ENCODE measurements at regions not wholly inside any gene's neighbourhood (a gene's known extent, or its start where the extent isn't known, plus 50 kb on each side); places are given as distances from the start of the nearest gene placed in this dataset.

DNA sequence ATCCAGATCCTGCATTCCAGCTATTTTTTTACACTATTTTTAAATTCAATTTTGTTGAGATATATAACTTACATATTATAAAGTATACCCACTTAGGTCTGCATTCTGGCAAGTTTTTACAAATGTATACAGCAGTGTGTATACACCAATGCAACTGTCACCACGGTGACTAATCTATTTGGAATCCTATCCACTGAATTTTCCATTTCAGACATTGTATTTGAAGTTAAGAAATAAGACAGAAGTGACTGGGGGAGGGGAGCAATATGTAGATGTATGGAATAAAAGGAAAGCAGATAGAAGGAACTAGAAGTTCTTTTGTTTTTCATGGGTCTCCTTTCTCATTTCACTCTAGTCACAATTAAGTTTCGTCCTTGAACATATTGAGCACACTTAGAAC is 431.5 kb upstream of the CHRM3 start:
- TF ChIP-seq POLR2A (IDR thresholded peaks at IDR 0.05; ENCODE audit: low read depth, low read length) (no peak), JUN (IDR thresholded peaks at IDR 0.05; ENCODE audit: borderline replicate concordance, insufficient read depth, insufficient read length, low read depth) (no peak), GATA2 (IDR thresholded peaks at IDR 0.05; ENCODE audit: insufficient read depth, insufficient read length, low read depth, low read length) (no peak), POLR2AphosphoS5 (IDR thresholded peaks at IDR 0.05; ENCODE audit: insufficient read depth, low read depth, low read length) (no peak), FOS (IDR thresholded peaks at IDR 0.05; ENCODE audit: borderline replicate concordance, insufficient read depth, low read length) (no peak), MYC (IDR thresholded peaks at IDR 0.05; ENCODE audit: low read depth, low read length) (no peak), EZH2 (IDR thresholded peaks at IDR 0.05; ENCODE audit: borderline replicate concordance, low read depth, low read length, severe bottlenecking) (no peak)
- TF ChIP-seq, protein P1, sequence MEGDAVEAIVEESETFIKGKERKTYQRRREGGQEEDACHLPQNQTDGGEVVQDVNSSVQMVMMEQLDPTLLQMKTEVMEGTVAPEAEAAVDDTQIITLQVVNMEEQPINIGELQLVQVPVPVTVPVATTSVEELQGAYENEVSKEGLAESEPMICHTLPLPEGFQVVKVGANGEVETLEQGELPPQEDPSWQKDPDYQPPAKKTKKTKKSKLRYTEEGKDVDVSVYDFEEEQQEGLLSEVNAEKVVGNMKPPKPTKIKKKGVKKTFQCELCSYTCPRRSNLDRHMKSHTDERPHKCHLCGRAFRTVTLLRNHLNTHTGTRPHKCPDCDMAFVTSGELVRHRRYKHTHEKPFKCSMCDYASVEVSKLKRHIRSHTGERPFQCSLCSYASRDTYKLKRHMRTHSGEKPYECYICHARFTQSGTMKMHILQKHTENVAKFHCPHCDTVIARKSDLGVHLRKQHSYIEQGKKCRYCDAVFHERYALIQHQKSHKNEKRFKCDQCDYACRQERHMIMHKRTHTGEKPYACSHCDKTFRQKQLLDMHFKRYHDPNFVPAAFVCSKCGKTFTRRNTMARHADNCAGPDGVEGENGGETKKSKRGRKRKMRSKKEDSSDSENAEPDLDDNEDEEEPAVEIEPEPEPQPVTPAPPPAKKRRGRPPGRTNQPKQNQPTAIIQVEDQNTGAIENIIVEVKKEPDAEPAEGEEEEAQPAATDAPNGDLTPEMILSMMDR (IDR thresholded peaks at IDR 0.05; ENCODE audit: extremely low read depth in 1 of 2, insufficient read depth in 1 of 2, low read depth in 1 of 2, low read length in 2 of 2), result no peak
- TF ChIP-seq, protein P2, sequence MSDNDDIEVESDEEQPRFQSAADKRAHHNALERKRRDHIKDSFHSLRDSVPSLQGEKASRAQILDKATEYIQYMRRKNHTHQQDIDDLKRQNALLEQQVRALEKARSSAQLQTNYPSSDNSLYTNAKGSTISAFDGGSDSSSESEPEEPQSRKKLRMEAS (IDR thresholded peaks at IDR 0.05; ENCODE audit: insufficient read depth, insufficient read length), result no peak
- FAIRE-seq (no peak), DNase-seq (ENCODE audit: low read depth, low spot score) (no peak)
- no peaks in the 10 kb centered on the region for H3K36me3 ChIP-seq (ENCODE audit: control insufficient read depth in 2 of 2, extremely low read depth in 1 of 2, insufficient read depth in 2 of 2, low read length in 2 of 2)
- no peaks in the 10 kb centered on the region for H4K20me1 ChIP-seq (replicated peaks; ENCODE audit: control insufficient read depth, extremely low read depth, insufficient read depth, low read length)
- no peak overlapping the region for H2AFZ ChIP-seq (ENCODE audit: low read depth, low read length)
- no peaks in the 10 kb centered on the region for H3K79me2 ChIP-seq (ENCODE audit: control insufficient read depth, insufficient read depth, low read length)
- no peaks in the 10 kb centered on the region for H3K27me3 ChIP-seq (ENCODE audit: control insufficient read depth in 2 of 2, insufficient read depth in 2 of 2, low read length in 2 of 2)
- dilution Hi-C loops (cut with MboI; ENCODE audit: extremely low pct_ligation_motif_present, low sequenced_read_pairs), result no loop called here
- H3K9ac ChIP-seq (replicated peaks; ENCODE audit: extremely low read depth, insufficient read depth, low read length), result no peak overlapping the region
- intact Hi-C loops (cut with micrococcal nuclease), result no loop called here
- peaks cover 5% of the 10 kb centered on the region for H3K9me3 ChIP-seq (replicated peaks; ENCODE audit: control insufficient read depth, insufficient read depth, low read length)
- no peaks in the 10 kb centered on the region for H3K4me1 ChIP-seq (ENCODE audit: control insufficient read depth, extremely low read depth, insufficient read depth, low read length)
- H3K9me1 ChIP-seq (replicated peaks; ENCODE audit: control insufficient read depth, extremely low read depth, insufficient read depth, low read length), result no peaks in the 10 kb centered on the region
- CTCF ChIA-PET, result no interaction called here
- no peak overlapping the region for H3K27ac ChIP-seq (ENCODE audit: insufficient read depth, low read depth, low read length)
- H3K4me2 ChIP-seq (ENCODE audit: insufficient read depth, low read length), result no peak overlapping the region
- H3K4me3 ChIP-seq (replicated peaks in 1 of 3; ENCODE audit: insufficient read depth in 1 of 3, low read depth in 1 of 3, low read length in 3 of 3), result no peak overlapping the region
- POLR2A ChIA-PET, result no interaction called here
- no TSS peak for BruUV-seq (replicated peaks)

Measured in endothelial cell of umbilical vein (primary cell).